CD14-positive monocyte (primary cell): ENCODE measurements at regions not wholly inside any gene's neighbourhood (a gene's known extent, or its start where the extent isn't known, plus 50 kb on each side); places are given as distances from the start of the nearest gene placed in this dataset.
A peak's percentile ranks its signal among the peaks of the same experiment; 100 is the strongest.

Experiments used
- DNase-seq, 3 donors: peaks; one replicate each; pipeline ENCODE4 v3.0.0-alpha.2; 2011 to 2022
- H2AFZ ChIP-seq: 2 replicates; pipeline ENCODE4 v1.6.0; 2012; ENCODE audit warnings: mild to moderate bottlenecking, low read depth, low read length, inconsistent platforms; ENCODE audit not compliant: insufficient read depth, poor library complexity, severe bottlenecking
- H3K27ac ChIP-seq, 2 donors: 1 replicate in 1 of 2; 2 replicates in 1 of 2; pipeline ENCODE4 v1.5.1; 2012 to 2013; ENCODE audit warnings: low read length in 2 of 2, control low read depth in 1 of 2, inconsistent platforms in 1 of 2, low read depth in 1 of 2, mild to moderate bottlenecking in 1 of 2
- H3K27me3 ChIP-seq, 2 donors: one replicate each; pipeline versions ENCODE4 v1.6.0 to v1.6.1; 2011 to 2013; ENCODE audit warnings: low read length in 2 of 2; ENCODE audit not compliant: control insufficient read depth in 2 of 2, insufficient read depth in 2 of 2
- H3K36me3 ChIP-seq, 2 donors: replicated peaks in 1 of 2; 1 replicate in 1 of 2; 2 replicates in 1 of 2; pipeline versions ENCODE4 v1.5.1 to v1.6.1; 2012 to 2013; ENCODE audit warnings: low read length in 2 of 2, control low read depth in 1 of 2, inconsistent platforms in 1 of 2, mild to moderate bottlenecking in 1 of 2; ENCODE audit not compliant: insufficient read depth in 2 of 2, control insufficient read depth in 1 of 2
- H3K4me1 ChIP-seq, 2 donors: 1 replicate in 1 of 2; 2 replicates in 1 of 2; pipeline versions ENCODE4 v1.5.1 to v1.6.1; 2012 to 2013; ENCODE audit warnings: low read length in 2 of 2, control low read depth in 1 of 2, inconsistent platforms in 1 of 2, mild to moderate bottlenecking in 1 of 2, moderate library complexity in 1 of 2; ENCODE audit not compliant: insufficient read depth in 2 of 2, control insufficient read depth in 1 of 2
- H3K4me2 ChIP-seq: replicated peaks from 2 replicates; pipeline ENCODE3; 2012; ENCODE audit warnings: low read length, moderate library complexity, mild to moderate bottlenecking; ENCODE audit not compliant: poor library complexity, severe bottlenecking; ENCODE audit errors: extremely low read depth
- H3K4me3 ChIP-seq, 3 experiments: fragments of 200-600 bp in 1 of 3; sonication (generic) in 1 of 3; replicated peaks in 1 of 3; 1 replicate in 2 of 3; 2 replicates in 1 of 3; pipeline ENCODE4 v1.5.1; 2011 to 2013; ENCODE audit warnings: low read length in 3 of 3, mild to moderate bottlenecking in 3 of 3, control low read depth in 2 of 3, low read depth in 2 of 3, inconsistent platforms in 1 of 3, moderate library complexity in 1 of 3
- H3K79me2 ChIP-seq: 2 replicates; pipeline ENCODE4 v1.6.0; 2012; ENCODE audit warnings: mild to moderate bottlenecking, control low read depth, inconsistent platforms, low read length, moderate library complexity; ENCODE audit not compliant: insufficient read depth
- H3K9ac ChIP-seq: 2 replicates; pipeline ENCODE4 v1.6.0; 2017; ENCODE audit warnings: low read length, mild to moderate bottlenecking; ENCODE audit not compliant: insufficient read depth, poor library complexity, severe bottlenecking
- H3K9me3 ChIP-seq, 2 donors: replicated peaks in 1 of 2; 1 replicate in 1 of 2; 2 replicates in 1 of 2; pipeline versions ENCODE4 v1.5.1 to v1.6.1; 2012 to 2013; ENCODE audit warnings: low read length in 2 of 2, control low read depth in 1 of 2; ENCODE audit not compliant: control insufficient read depth in 1 of 2, insufficient read depth in 1 of 2
- H4K20me1 ChIP-seq: 2 replicates; pipeline ENCODE4 v1.6.0; 2012; ENCODE audit warnings: mild to moderate bottlenecking, low read length, control low read depth, moderate library complexity; ENCODE audit not compliant: insufficient read depth
- H3K27ac Mint-ChIP-seq, 7 donors: one replicate each; pipeline ENCODE4 v1.8.0; 2020; ENCODE audit warnings: mild to moderate bottlenecking in 7 of 7, mixed read lengths in 7 of 7, moderate library complexity in 6 of 7, inconsistent platforms in 2 of 7
- H3K27me3 Mint-ChIP-seq, 3 donors: one replicate each; pipeline ENCODE4 v1.8.0; 2021 to 2022; ENCODE audit warnings: low read depth in 3 of 3, mild to moderate bottlenecking in 3 of 3, mixed read lengths in 3 of 3, moderate library complexity in 3 of 3, inconsistent platforms in 1 of 3
- H3K36me3 Mint-ChIP-seq, 2 donors: one replicate each; pipeline ENCODE4 v1.8.0; 2020; ENCODE audit warnings: mixed read lengths in 2 of 2, inconsistent platforms in 1 of 2, mild to moderate bottlenecking in 1 of 2
- H3K4me1 Mint-ChIP-seq: one replicate; pipeline ENCODE4 v1.8.0; 2020; ENCODE audit warnings: mild to moderate bottlenecking, mixed read lengths
- H3K4me3 Mint-ChIP-seq, 2 donors: one replicate each; pipeline ENCODE4 v1.8.0; 2020; ENCODE audit warnings: mild to moderate bottlenecking in 2 of 2, mixed read lengths in 2 of 2, moderate library complexity in 1 of 2
- H3K9me3 Mint-ChIP-seq, 7 donors: one replicate each; pipeline ENCODE4 v1.8.0; 2020 to 2022; ENCODE audit warnings: mixed read lengths in 7 of 7, mild to moderate bottlenecking in 6 of 7, moderate library complexity in 6 of 7, inconsistent platforms in 2 of 7
- WGBS: methylation state at CpG from one replicate; pipeline ENCODE4 v1.1.5; 2013; ENCODE audit warnings: missing lambda C conversion rate; ENCODE audit not compliant: insufficient coverage; 5-methylcytosine and 5-hydroxymethylcytosine counted together
- intact Hi-C, 2 donors: fragments of 100-400 bp; cut with micrococcal nuclease; formaldehyde crosslinking; loops; one replicate each; pipeline versions ENCODE4 v1.15.0 to v1.15.1; 2023
- TF ChIP-seq, protein P1 (sequence below): fragments of 200-600 bp; IDR thresholded peaks from one replicate; pipeline ENCODE4 v1.8.0; 2022; ENCODE audit warnings: antibody characterized with exemption, mild to moderate bottlenecking

- no peaks in the 10 kb centered on the region for H3K36me3 Mint-ChIP-seq
- Histone ChIP-seq H3K36me3 (no peaks in the 10 kb centered on the region), H3K4me2 (no peak overlapping the region), H3K79me2 (no peaks in the 10 kb centered on the region), H3K27ac (no peak overlapping the region), H3K9ac (no peak overlapping the region), H4K20me1 (no peaks in the 10 kb centered on the region), H2AFZ (no peak overlapping the region), H3K9me3 (no peaks in the 10 kb centered on the region), H3K4me1 (peaks cover 0 to 7% of the 10 kb centered on the region in 2 donors), H3K4me3 (no peak overlapping the region), H3K27me3 (no peaks in the 10 kb centered on the region)
- WGBS, result no CpG with 5 or more reads among the region's 4 CpGs
- peaks cover 9% of the 10 kb centered on the region for H3K4me1 Mint-ChIP-seq
- TF ChIP-seq, protein P1, sequence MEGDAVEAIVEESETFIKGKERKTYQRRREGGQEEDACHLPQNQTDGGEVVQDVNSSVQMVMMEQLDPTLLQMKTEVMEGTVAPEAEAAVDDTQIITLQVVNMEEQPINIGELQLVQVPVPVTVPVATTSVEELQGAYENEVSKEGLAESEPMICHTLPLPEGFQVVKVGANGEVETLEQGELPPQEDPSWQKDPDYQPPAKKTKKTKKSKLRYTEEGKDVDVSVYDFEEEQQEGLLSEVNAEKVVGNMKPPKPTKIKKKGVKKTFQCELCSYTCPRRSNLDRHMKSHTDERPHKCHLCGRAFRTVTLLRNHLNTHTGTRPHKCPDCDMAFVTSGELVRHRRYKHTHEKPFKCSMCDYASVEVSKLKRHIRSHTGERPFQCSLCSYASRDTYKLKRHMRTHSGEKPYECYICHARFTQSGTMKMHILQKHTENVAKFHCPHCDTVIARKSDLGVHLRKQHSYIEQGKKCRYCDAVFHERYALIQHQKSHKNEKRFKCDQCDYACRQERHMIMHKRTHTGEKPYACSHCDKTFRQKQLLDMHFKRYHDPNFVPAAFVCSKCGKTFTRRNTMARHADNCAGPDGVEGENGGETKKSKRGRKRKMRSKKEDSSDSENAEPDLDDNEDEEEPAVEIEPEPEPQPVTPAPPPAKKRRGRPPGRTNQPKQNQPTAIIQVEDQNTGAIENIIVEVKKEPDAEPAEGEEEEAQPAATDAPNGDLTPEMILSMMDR, result no peak
- H3K4me3 Mint-ChIP-seq, result no peak overlapping the region
- H3K27ac Mint-ChIP-seq, result no peak overlapping the region
- DNase-seq, result no peak
- intact Hi-C loops, result loop anchor here in 1 of 2 donors (5.0 kb wide), 1 partner anchor 139 kb away; no protein-coding TSS in a partner anchor
- no peaks in the 10 kb centered on the region for H3K9me3 Mint-ChIP-seq
- no peaks in the 10 kb centered on the region for H3K27me3 Mint-ChIP-seq
These were observed 184.4 kb downstream of the MRPL39 start for GRCh38 chr21:25422610-25423608.

GRCh38 chr21:25421321-25422028 is 185.8 kb downstream of the MRPL39 start:
- TF ChIP-seq, protein P1, result peak; percentile 51
- H3K27ac ChIP-seq, result no peak overlapping the region
- H3K79me2 ChIP-seq, result no peaks in the 10 kb centered on the region
- Mint-ChIP-seq H3K9me3 (no peaks in the 10 kb centered on the region), H3K4me1 (peaks cover 9% of the 10 kb centered on the region), H3K36me3 (no peaks in the 10 kb centered on the region), H3K27me3 (no peaks in the 10 kb centered on the region), H3K27ac (peak overlapping the region in 2 of 7 donors; percentile 18 to 60), H3K4me3 (no peak overlapping the region)
- H4K20me1 ChIP-seq, result no peaks in the 10 kb centered on the region
- no peak overlapping the region for H3K9ac ChIP-seq
- DNase-seq, result peak; percentile 28 to 60 (median 35)
- no peak overlapping the region for H3K4me2 ChIP-seq
- H3K4me3 ChIP-seq, result no peak overlapping the region
- H3K27me3 ChIP-seq, result no peaks in the 10 kb centered on the region
- peak overlapping the region; percentile 14 for H2AFZ ChIP-seq
- no peaks in the 10 kb centered on the region for H3K36me3 ChIP-seq
- peaks cover 0 to 7% of the 10 kb centered on the region in 2 donors for H3K4me1 ChIP-seq
- intact Hi-C loops, result loop anchor here in 1 of 2 donors (5.0 kb wide), 1 partner anchor 141 kb away; no protein-coding TSS in a partner anchor
- H3K9me3 ChIP-seq, result no peaks in the 10 kb centered on the region
- WGBS, result 16% methylated on average over 3 of the region's 6 CpGs
